ENCODE measurements at regions not wholly inside any gene's neighbourhood (a gene's known extent, or its start where the extent isn't known, plus 50 kb on each side); places are given as distances from the start of the nearest gene placed in this dataset.

DNA sequence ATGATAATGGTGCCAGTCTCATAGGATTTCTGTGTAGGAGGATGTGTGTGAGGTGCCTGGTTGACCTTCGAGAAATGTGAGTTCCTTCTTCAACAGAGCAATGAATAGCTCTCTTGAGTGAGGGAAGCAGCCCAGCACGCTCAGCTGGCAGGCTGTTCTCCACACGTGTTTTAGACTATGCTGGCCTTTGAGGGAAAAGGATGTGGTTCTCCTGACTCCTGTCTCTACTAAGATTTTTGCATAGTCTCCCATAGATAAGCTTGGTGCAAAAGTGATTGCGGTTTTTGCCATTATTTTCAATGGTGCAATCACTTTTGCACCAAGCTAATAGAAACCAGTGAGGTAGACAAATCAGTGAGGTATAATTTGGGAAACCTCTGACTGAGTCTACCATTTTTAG, 284.1 kb downstream of the SLC4A3 start:
- no peak for TF ChIP-seq POLR2AphosphoS5 (IDR thresholded peaks at IDR 0.05)
- TF ChIP-seq, protein P1, sequence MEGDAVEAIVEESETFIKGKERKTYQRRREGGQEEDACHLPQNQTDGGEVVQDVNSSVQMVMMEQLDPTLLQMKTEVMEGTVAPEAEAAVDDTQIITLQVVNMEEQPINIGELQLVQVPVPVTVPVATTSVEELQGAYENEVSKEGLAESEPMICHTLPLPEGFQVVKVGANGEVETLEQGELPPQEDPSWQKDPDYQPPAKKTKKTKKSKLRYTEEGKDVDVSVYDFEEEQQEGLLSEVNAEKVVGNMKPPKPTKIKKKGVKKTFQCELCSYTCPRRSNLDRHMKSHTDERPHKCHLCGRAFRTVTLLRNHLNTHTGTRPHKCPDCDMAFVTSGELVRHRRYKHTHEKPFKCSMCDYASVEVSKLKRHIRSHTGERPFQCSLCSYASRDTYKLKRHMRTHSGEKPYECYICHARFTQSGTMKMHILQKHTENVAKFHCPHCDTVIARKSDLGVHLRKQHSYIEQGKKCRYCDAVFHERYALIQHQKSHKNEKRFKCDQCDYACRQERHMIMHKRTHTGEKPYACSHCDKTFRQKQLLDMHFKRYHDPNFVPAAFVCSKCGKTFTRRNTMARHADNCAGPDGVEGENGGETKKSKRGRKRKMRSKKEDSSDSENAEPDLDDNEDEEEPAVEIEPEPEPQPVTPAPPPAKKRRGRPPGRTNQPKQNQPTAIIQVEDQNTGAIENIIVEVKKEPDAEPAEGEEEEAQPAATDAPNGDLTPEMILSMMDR (IDR thresholded peaks at IDR 0.05) = no peak
- no peak for TF ChIP-seq POLR2A (IDR thresholded peaks at IDR 0.05)

All from breast epithelium (tissue), 3 donors.